ENCODE measurements at regions not wholly inside any gene's neighbourhood (a gene's known extent, or its start where the extent isn't known, plus 50 kb on each side); places are given as distances from the start of the nearest gene placed in this dataset.

DNA sequence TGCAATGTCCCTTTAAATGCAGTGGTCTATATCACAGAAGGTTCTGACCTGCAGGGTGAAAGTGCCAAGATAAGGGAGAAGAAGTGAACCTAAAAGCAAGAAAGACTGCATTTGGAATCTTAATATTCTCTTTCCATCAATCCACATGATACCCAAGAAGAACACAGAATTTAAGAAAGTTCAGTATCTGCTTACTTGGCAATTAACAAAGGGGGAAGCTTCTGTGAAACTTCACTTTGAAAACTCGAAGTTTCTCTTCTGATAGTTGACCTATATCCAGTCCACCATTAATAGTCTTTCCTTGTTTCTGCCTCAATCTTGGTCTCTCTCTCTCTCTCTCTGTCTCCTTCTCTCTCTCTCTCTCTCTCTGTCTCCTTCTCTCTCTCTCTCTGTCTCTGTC, 592.0 kb downstream of the UTRN start:
- TF ChIP-seq EZH2 (IDR thresholded peaks at IDR 0.05; ENCODE audit: borderline replicate concordance, low read depth, low read length, poor library complexity, severe bottlenecking) (no peak), CTCF (conservative IDR thresholded peaks at IDR 0.05; ENCODE audit: low read depth, low read length) (no peak)
